HG03025 (cell line): ENCODE measurements at regions not wholly inside any gene's neighbourhood (a gene's known extent, or its start where the extent isn't known, plus 50 kb on each side); places are given as distances from the start of the nearest gene placed in this dataset.
A peak's percentile ranks its signal among the peaks of the same experiment; 100 is the strongest.
"Not testable (repeated sequence)": the region's sequence is repeated elsewhere in the genome, so short reads cannot be mapped to it uniquely, and the experiment has no call there.

Experiments
- ATAC-seq: cut with Tn5 transposase; IDR thresholded peaks from one replicate; pipeline ENCODE4 v1.9.1; 2021; ENCODE audit warnings: mild to moderate bottlenecking, moderate library complexity; ENCODE audit not compliant: unreplicated experiment, low FRiP score

GRCh38 chr6:28824793-28825731 lies 98.7 kb downstream of the TRIM27 start:
- ATAC-seq: no peak

DNA sequence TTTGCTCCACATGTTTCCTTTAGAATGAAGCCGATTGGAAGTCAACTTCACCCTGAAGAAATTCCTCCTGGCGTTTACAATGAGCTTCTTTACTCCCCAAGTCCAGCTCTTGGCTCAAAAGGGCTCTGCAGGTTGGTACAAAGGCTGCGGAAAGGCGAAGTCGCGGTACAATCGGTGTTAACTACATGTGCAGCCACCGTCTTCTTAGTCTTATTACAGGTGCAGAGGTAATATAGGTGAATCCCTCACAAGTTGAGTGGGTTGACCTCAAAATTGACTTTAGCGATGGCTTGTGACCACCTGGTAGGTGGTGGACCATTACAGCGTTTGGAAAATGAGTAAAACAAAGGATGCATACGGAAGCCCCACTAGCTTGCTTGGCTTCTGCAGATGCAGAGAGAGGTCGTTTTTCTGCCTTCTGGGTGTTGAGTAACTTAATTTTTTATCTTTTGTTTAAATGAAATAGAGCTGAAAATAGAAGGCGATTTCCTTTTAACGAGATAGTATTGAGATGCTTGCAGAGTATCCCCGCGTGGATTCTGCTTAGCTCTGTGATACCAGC lies 98.0 kb downstream of the TRIM27 start:
- ATAC-seq: no peak

GRCh38 chr6:28831683-28832082 lies 92.1 kb downstream of the TRIM27 start:
- ATAC-seq: not testable (repeated sequence)

DNA sequence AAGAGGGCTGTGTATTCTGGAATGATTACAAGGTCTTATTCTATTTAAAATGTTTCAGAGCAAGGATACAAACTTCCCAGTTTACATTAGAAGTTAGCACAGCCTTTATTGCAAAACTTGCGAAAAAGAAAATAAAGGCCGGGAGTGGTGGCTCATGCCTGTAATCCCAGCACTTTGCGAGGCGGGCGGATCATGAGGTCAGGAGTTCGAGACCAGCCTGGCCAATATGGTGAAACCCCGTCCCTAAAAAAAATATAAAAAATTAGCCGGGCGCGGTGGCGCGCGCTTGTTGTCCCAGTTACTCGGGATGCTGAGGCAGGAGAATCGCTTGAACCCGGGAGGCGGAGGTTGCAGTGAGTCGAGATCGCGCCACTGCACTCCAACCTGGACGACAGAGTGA lies 87.1 kb downstream of the TRIM27 start:
- not testable (repeated sequence) for ATAC-seq

GRCh38 chr6:28838289-28838633 lies 85.5 kb downstream of the TRIM27 start:
- peak; percentile 42 for ATAC-seq

DNA sequence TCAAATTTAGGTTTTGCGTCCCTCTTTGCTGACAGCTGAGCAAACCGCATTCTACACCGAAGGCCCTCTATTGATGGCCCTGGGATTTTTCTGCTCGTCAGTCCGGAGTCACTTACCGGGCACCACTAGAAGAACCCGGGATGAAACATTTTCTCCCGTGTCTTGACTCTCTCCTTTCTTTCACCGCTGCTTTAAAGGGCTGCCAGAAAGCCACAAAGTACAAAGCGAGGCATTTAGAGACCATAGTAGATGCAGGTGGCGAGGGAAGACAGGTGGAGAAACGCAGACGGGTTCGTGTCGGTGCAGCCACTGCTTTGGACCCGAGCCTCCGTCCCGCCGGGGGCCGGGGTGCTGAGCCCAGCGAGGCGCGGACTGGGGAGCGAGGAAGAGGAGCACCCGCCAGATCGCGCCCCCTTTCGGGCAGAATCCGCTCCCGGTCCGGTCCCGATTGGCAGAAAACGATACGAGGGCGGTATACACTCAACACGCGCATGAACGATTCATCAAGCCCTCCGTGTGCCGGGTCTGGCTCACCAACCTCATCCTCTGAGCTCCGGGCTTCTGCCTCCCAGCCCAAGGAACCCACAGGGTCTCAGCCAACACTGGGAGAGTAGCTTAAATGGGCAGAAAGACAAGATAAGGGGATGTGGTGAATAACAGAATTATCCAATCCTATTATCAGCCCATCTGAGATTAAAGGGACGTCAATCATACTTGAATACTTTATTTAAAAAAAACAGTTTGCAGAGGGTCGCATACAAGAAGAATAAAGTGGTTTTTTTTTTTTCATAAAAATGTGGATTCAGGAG lies 84.9 kb downstream of the TRIM27 start:
- peak; percentile 50 for ATAC-seq

DNA sequence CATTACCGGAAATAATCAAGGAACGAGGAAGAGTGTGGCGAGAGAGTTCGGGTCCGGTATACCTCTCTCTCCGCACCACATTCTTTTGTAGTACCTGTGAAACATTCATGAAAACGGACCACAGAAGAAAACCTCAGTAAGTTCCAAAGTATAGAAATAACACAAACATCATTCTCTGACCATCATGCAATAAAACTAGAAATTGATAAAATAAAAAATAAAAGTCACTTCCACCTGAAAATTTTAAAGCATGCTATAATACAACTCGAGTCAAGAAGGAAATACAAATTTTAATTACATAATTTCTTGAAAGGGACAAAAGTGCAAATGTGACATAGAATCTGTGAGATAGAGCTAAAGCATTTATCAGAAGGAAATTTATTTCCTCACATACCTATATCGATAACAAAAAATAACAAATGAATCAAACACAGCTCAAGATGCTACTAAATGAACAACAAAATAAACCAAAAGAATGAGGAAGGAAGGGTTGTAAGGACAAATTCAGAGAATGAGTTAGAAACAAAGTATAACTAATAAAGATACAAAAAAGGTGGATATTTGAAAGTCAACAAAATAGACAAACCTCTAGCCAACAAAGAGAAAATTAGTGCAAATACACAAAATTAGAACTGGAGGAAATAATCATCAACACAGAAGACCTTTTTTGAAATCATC lies 84.2 kb downstream of the TRIM27 start:
- no peak for ATAC-seq

DNA sequence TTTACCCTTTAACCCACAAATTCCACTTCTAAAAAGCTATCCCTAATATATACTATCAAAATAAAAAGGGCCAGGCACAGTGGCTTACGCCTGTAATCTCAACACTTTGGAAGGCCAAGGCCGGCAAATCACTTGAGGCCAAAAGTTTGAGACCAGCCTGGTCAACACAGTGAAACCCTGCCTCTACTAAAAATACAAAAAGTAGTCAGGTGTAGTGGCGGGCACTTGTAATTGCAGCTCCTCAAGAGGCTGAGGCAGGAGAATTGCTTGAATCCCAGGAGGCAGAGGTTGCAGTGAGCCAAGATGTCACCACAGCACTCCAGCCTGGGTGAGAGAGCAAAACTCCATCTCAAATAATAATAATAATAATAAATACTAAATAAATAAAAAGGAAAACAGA lies 82.5 kb downstream of the TRIM27 start:
- ATAC-seq: no peak

DNA sequence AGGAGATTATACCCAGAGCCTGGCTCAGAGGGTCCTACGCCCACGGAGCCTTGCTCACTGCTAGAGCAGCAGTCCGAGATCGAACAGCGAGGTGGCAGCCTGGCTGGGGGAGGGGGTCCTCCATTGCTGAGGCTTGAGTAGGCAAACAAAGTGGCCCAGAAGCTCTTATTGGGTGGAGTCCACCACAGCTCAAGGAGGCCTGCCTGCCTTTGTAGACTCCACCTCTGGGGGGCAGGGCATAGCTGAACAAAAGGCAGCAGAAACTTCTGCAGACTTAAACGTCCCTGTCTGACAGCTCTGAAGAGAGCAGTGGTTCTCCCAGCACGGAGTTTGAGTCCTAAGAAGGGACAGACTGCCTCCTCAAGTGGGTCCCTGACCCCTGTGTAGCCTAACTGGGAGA lies 75.0 kb downstream of the TRIM27 start:
- not testable (repeated sequence) for ATAC-seq
